Naive thymus-derived CD4-positive, alpha-beta T cell (primary cell): ENCODE measurements at regions not wholly inside any gene's neighbourhood (a gene's known extent, or its start where the extent isn't known, plus 50 kb on each side); places are given as distances from the start of the nearest gene placed in this dataset.

Source experiments
- ATAC-seq: fragments of 150-1000 bp; cut with Tn5 transposase; 2 replicates; pipeline ENCODE4 v1.10.0; 2021; ENCODE audit warnings: mild to moderate bottlenecking, moderate library complexity
- CTCF ChIA-PET: fragments of 350-600 bp; sonication (Branson Sonifier 250); formaldehyde crosslinking; loops from one replicate; lab custom pipeline; 2021; ENCODE audit warnings: antibody characterized with exemption; lab: Charles Lee
- POLR2A ChIA-PET: fragments of 350-600 bp; sonication (Branson Sonifier 250); formaldehyde crosslinking; loops from one replicate; lab custom pipeline; 2021; ENCODE audit warnings: antibody characterized with exemption, inconsistent platforms; lab: Charles Lee
- DNase-seq, 9 donors: peaks; one replicate each; pipeline versions ENCODE4 v3.0.0 to v3.0.0-alpha.2; 2020 to 2022; ENCODE audit warnings: mixed read lengths in 1 of 9
- H3K27ac ChIP-seq: one replicate; pipeline ENCODE4 v1.7.0; 2013; ENCODE audit warnings: mild to moderate bottlenecking, low read depth, low read length, moderate library complexity
- H3K27me3 ChIP-seq, 2 donors: one replicate each; pipeline ENCODE4 v1.7.0; 2013; ENCODE audit warnings: low read length in 2 of 2, mild to moderate bottlenecking in 2 of 2, moderate library complexity in 2 of 2; ENCODE audit not compliant: control insufficient read depth in 2 of 2, insufficient read depth in 2 of 2
- H3K36me3 ChIP-seq, 3 experiments: 1 replicate in 2 of 3; 2 replicates in 1 of 3; pipeline ENCODE4 v1.7.0; 2013; ENCODE audit warnings: low read length in 3 of 3, mild to moderate bottlenecking in 3 of 3, moderate library complexity in 1 of 3; ENCODE audit not compliant: insufficient read depth in 3 of 3, control insufficient read depth in 2 of 3
- H3K4me1 ChIP-seq, 2 donors: one replicate each; pipeline ENCODE4 v1.7.0; 2013; ENCODE audit warnings: low read length in 2 of 2, mild to moderate bottlenecking in 2 of 2, moderate library complexity in 1 of 2; ENCODE audit not compliant: control insufficient read depth in 2 of 2, insufficient read depth in 2 of 2
- H3K4me3 ChIP-seq: 2 replicates; pipeline ENCODE4 v1.7.0; 2013; ENCODE audit warnings: mild to moderate bottlenecking, low read length
- H3K9me3 ChIP-seq, 3 experiments: 1 replicate in 2 of 3; 2 replicates in 1 of 3; pipeline ENCODE4 v1.7.0; 2013; ENCODE audit warnings: low read length in 3 of 3; ENCODE audit not compliant: control insufficient read depth in 2 of 3
- H3K27ac Mint-ChIP-seq, 9 donors: one replicate each; pipeline ENCODE4 v1.8.0; 2020 to 2022; ENCODE audit warnings: mixed read lengths in 9 of 9, mild to moderate bottlenecking in 8 of 9, moderate library complexity in 5 of 9, inconsistent platforms in 2 of 9
- H3K27me3 Mint-ChIP-seq, 5 donors: one replicate each; pipeline ENCODE4 v1.8.0; 2021 to 2022; ENCODE audit warnings: mixed read lengths in 5 of 5, mild to moderate bottlenecking in 1 of 5
- H3K36me3 Mint-ChIP-seq, 5 donors: one replicate each; pipeline ENCODE4 v1.8.0; 2020 to 2022; ENCODE audit warnings: mixed read lengths in 5 of 5, mild to moderate bottlenecking in 3 of 5, inconsistent platforms in 1 of 5
- H3K4me1 Mint-ChIP-seq, 7 donors: one replicate each; pipeline ENCODE4 v1.8.0; 2020 to 2022; ENCODE audit warnings: mixed read lengths in 7 of 7, mild to moderate bottlenecking in 3 of 7, inconsistent platforms in 1 of 7
- H3K4me3 Mint-ChIP-seq, 10 donors: one replicate each; pipeline ENCODE4 v1.8.0; 2020 to 2022; ENCODE audit warnings: mild to moderate bottlenecking in 10 of 10, mixed read lengths in 10 of 10, moderate library complexity in 6 of 10, inconsistent platforms in 2 of 10
- H3K9me3 Mint-ChIP-seq, 11 donors: one replicate each; pipeline ENCODE4 v1.8.0; 2020 to 2022; ENCODE audit warnings: mixed read lengths in 11 of 11, mild to moderate bottlenecking in 4 of 11, inconsistent platforms in 1 of 11, moderate library complexity in 1 of 11
- intact Hi-C, 2 donors: fragments of 100-400 bp; cut with micrococcal nuclease; formaldehyde crosslinking; loops; one replicate each; pipeline ENCODE4 v1.15.1; 2023

DNA sequence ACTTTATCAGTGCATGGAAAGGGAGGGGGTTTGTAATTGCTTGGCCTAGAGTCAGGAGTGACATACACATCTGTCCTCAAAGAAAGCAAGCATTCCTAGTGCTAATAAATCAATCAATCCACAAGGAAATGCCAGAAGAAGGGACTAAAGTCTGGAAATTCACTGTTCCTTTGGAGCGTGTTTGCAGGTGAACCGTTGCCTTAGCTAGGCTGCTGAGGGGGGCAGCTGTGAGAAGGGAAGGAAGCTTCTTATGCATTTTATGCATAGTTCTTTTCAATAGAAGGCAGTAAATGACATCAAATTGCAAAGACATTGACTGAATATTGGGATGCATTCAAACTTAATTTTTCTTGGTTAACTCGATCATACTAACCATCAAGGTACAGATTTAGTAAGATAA, 1092.5 kb upstream of the SEMA6A start:
- no peaks in the 10 kb centered on the region for H3K4me1 ChIP-seq
- no peaks in the 10 kb centered on the region for H3K27me3 ChIP-seq
- DNase-seq: no peak
- H3K27ac ChIP-seq: no peak overlapping the region
- H3K4me3 ChIP-seq: no peak overlapping the region
- Mint-ChIP-seq H3K36me3 (no peaks in the 10 kb centered on the region), H3K27me3 (no peaks in the 10 kb centered on the region), H3K4me3 (no peak overlapping the region), H3K9me3 (peaks cover 0 to 25% (median 0%) of the 10 kb centered on the region in 11 donors), H3K27ac (no peak overlapping the region), H3K4me1 (no peaks in the 10 kb centered on the region)
- H3K9me3 ChIP-seq: no peaks in the 10 kb centered on the region
- ChIA-PET CTCF (no interaction called here), POLR2A (no interaction called here)
- no peaks in the 10 kb centered on the region for H3K36me3 ChIP-seq
- no peak for ATAC-seq
- intact Hi-C loops: no loop called here

DNA sequence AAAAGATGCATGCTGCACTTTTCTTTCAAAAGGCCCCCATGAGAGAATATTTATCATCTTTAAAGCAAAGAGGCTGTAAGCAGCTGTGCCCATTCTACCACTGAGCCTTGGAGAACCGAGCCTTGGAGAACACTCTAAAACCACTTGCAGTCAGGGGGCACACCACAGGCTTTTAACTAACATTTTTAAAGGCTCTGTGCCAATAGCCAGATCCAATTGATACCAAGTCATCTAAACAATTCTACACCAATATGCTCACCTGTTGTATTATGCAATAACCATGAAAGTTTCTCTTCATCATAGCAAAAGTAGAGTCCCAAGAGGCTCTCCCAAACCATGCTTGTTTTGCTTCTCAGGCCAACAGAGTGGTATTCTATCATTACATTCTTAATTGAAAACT, 1090.5 kb upstream of the SEMA6A start:
- Mint-ChIP-seq H3K9me3 (peaks cover 0 to 14% (median 2%) of the 10 kb centered on the region in 11 donors), H3K27me3 (no peaks in the 10 kb centered on the region), H3K27ac (no peak overlapping the region), H3K4me1 (no peaks in the 10 kb centered on the region), H3K36me3 (no peaks in the 10 kb centered on the region), H3K4me3 (no peak overlapping the region)
- ChIA-PET CTCF (no interaction called here), POLR2A (no interaction called here)
- ATAC-seq (no peak), DNase-seq (no peak)
- Histone ChIP-seq H3K27me3 (no peaks in the 10 kb centered on the region), H3K36me3 (no peaks in the 10 kb centered on the region), H3K9me3 (no peaks in the 10 kb centered on the region), H3K4me3 (no peak overlapping the region), H3K27ac (no peak overlapping the region), H3K4me1 (no peaks in the 10 kb centered on the region)
- intact Hi-C loops: no loop called here

DNA sequence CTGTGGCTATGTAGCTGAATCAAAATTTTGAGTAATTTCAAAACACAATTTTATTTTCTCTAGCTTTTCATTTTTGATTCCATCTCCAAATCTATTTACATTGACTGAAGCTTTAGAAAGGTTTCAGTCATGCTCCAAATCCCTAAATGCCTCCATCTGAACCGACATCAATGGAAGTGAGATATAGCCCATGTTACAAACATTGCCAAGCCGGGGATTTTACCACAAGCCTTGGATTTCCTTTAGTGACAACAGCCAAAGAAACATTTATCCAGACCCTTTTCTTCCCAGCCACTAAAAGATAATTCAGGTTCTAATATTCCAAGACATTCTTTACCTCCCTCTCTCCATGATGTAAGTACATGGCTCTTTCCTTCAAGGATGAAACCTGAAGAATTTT, 1087.7 kb upstream of the SEMA6A start:
- Histone ChIP-seq H3K36me3 (no peaks in the 10 kb centered on the region), H3K4me3 (no peak overlapping the region), H3K27ac (no peak overlapping the region), H3K9me3 (no peaks in the 10 kb centered on the region), H3K4me1 (no peaks in the 10 kb centered on the region), H3K27me3 (no peaks in the 10 kb centered on the region)
- ChIA-PET CTCF (no interaction called here), POLR2A (no interaction called here)
- DNase-seq: no peak
- ATAC-seq: no peak
- H3K27me3 Mint-ChIP-seq: no peaks in the 10 kb centered on the region
- no peaks in the 10 kb centered on the region for H3K4me1 Mint-ChIP-seq
- no peak overlapping the region for H3K27ac Mint-ChIP-seq
- H3K4me3 Mint-ChIP-seq: no peak overlapping the region
- peaks cover 0 to 28% (median 4%) of the 10 kb centered on the region in 11 donors for H3K9me3 Mint-ChIP-seq
- intact Hi-C loops: no loop called here
- no peaks in the 10 kb centered on the region for H3K36me3 Mint-ChIP-seq

DNA sequence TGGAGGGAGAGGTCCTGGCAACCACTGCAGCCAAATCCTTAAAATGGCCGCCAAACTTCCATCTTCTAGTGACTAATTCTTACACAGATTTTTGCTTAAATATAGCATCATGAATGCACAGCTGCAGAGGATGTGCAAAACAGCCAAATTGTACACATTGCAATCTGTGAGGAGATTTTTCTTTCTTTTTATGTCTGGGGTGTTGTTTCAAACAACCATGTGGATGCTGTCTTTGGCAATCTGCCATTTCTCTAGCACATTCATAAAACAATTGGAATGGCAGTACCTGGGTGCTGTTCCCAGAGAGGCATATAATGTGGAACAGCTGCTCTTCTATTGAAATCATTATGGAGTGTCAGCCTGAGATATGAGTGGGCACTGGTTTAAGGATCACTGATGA, 1082.9 kb upstream of the SEMA6A start:
- H3K27ac ChIP-seq: no peak overlapping the region
- DNase-seq (no peak), ATAC-seq (no peak)
- no peaks in the 10 kb centered on the region for H3K9me3 ChIP-seq
- Mint-ChIP-seq H3K4me3 (no peak overlapping the region), H3K27ac (no peak overlapping the region), H3K27me3 (no peaks in the 10 kb centered on the region), H3K9me3 (peaks cover 2 to 18% (median 4%) of the 10 kb centered on the region in 11 donors), H3K4me1 (no peaks in the 10 kb centered on the region), H3K36me3 (no peaks in the 10 kb centered on the region)
- intact Hi-C loops: no loop called here
- no peaks in the 10 kb centered on the region for H3K36me3 ChIP-seq
- H3K4me1 ChIP-seq: no peaks in the 10 kb centered on the region
- no peak overlapping the region for H3K4me3 ChIP-seq
- POLR2A ChIA-PET: no interaction called here
- CTCF ChIA-PET: no interaction called here
- no peaks in the 10 kb centered on the region for H3K27me3 ChIP-seq

DNA sequence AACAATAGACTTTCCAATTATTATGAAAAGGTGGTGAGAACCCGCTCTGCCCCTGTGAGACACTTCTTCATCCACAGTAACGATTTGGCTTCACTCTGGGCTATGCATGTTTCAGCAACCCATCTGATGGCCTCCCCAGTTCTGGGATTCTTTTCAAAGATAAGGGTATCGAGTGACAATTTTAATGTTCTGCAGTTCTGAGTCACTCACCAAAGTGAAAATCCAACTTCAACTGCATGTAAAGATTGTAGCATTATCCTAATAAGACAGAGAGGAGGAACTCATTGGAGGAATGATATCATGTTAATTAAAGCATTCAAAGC, 1078.3 kb upstream of the SEMA6A start:
- no peaks in the 10 kb centered on the region for H3K36me3 Mint-ChIP-seq
- Histone ChIP-seq H3K27me3 (no peaks in the 10 kb centered on the region), H3K9me3 (no peaks in the 10 kb centered on the region), H3K36me3 (no peaks in the 10 kb centered on the region), H3K27ac (no peak overlapping the region), H3K4me3 (no peak overlapping the region), H3K4me1 (no peaks in the 10 kb centered on the region)
- no peak overlapping the region for H3K27ac Mint-ChIP-seq
- ATAC-seq (no peak), DNase-seq (no peak)
- no peaks in the 10 kb centered on the region for H3K27me3 Mint-ChIP-seq
- H3K4me1 Mint-ChIP-seq: no peaks in the 10 kb centered on the region
- H3K4me3 Mint-ChIP-seq: no peak overlapping the region
- ChIA-PET CTCF (no interaction called here), POLR2A (no interaction called here)
- intact Hi-C loops: no loop called here
- peaks cover 0 to 16% (median 4%) of the 10 kb centered on the region in 11 donors for H3K9me3 Mint-ChIP-seq

DNA sequence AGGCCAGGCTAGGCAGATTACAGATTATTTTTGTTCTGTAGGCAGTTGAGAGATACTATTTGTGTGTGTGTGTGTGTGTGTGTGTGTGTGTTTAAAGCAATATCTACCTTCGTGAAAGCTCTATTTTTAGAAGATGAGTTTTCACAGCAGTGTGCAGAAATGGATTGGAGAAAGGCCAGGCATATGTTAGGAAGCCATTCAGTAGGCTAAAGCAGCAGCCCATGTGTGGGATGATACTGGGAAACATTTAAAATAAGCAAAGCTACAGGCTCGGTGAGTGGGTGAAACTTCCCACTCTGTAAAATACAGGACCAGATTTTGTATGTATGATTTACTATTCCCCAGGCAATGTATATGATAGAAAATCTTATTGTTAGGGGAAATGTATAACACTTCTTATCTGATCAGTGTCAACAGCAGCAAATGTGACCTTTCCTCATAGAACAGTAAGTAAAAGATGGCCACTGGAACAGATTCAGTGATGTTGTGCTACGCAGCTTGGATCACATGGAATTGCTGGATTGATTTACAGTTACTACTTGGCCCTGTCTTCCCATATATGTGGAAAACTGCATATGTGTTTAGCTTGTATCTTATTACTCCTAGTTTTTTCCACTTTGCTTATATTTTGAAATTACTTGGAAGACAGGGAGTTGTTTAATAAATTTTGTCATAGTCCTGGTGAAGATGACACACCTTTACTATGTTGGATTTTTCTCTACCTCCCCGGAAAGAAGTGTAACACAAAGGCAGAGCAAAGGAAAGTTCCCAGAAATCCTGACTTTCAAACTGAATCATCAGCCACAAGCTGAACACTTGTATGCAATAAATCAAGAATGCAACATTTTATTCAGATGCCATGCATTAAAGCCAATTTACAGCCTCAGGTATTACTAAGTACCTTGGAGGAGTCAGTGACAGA, 1077.7 kb upstream of the SEMA6A start:
- Histone ChIP-seq H3K4me3 (no peak overlapping the region), H3K27me3 (no peaks in the 10 kb centered on the region), H3K36me3 (no peaks in the 10 kb centered on the region), H3K4me1 (no peaks in the 10 kb centered on the region), H3K27ac (no peak overlapping the region), H3K9me3 (no peaks in the 10 kb centered on the region)
- DNase-seq (no peak), ATAC-seq (no peak)
- no peaks in the 10 kb centered on the region for H3K36me3 Mint-ChIP-seq
- POLR2A ChIA-PET: no interaction called here
- CTCF ChIA-PET: no interaction called here
- intact Hi-C loops: no loop called here
- H3K27ac Mint-ChIP-seq: no peak overlapping the region
- peaks cover 0 to 11% (median 3%) of the 10 kb centered on the region in 11 donors for H3K9me3 Mint-ChIP-seq
- H3K4me1 Mint-ChIP-seq: no peaks in the 10 kb centered on the region
- H3K4me3 Mint-ChIP-seq: no peak overlapping the region
- no peaks in the 10 kb centered on the region for H3K27me3 Mint-ChIP-seq

DNA sequence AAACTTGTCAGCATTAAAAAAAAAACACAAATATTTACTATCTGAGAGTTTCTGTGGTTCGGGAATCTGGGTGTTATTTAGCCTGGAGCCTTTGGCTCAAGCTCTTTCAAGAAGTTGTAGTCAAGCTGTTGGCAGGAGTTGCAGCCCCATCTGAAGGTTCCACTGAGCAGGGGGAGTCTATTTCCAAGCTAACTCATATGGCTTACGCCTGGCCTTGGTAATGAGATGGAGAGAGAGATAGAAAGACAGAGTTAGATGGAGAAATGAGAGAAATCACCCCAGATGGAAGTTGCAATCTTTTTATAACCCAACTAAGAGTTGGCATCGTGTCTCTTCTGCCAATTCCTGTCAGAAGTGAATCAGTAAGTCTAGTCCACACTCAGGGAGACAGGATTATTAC, 1075.2 kb upstream of the SEMA6A start:
- POLR2A ChIA-PET: no interaction called here
- no peaks in the 10 kb centered on the region for H3K27me3 ChIP-seq
- no peak overlapping the region for H3K4me3 ChIP-seq
- H3K9me3 ChIP-seq: no peaks in the 10 kb centered on the region
- no peak overlapping the region for H3K27ac ChIP-seq
- H3K27me3 Mint-ChIP-seq: no peaks in the 10 kb centered on the region
- CTCF ChIA-PET: no interaction called here
- no peak for DNase-seq
- H3K4me1 ChIP-seq: no peaks in the 10 kb centered on the region
- H3K4me1 Mint-ChIP-seq: no peaks in the 10 kb centered on the region
- H3K27ac Mint-ChIP-seq: no peak overlapping the region
- H3K4me3 Mint-ChIP-seq: no peak overlapping the region
- no peaks in the 10 kb centered on the region for H3K36me3 Mint-ChIP-seq
- no peak for ATAC-seq
- H3K36me3 ChIP-seq: no peaks in the 10 kb centered on the region
- intact Hi-C loops: no loop called here
- peaks cover 0 to 19% (median 3%) of the 10 kb centered on the region in 11 donors for H3K9me3 Mint-ChIP-seq
